ENCODE measurements at regions not wholly inside any gene's neighbourhood (a gene's known extent, or its start where the extent isn't known, plus 50 kb on each side); places are given as distances from the start of the nearest gene placed in this dataset.
A peak's percentile ranks its signal among the peaks of the same experiment; 100 is the strongest.
"Not testable (repeated sequence)": the region's sequence is repeated elsewhere in the genome, so short reads cannot be mapped to it uniquely, and the experiment has no call there.

GRCh38 chr6:27168108-27168507 lies 79.4 kb upstream of the PRSS16 start:
- no peak for DNase-seq

GRCh38 chr6:27168586-27169443 lies 78.7 kb upstream of the PRSS16 start:
- DNase-seq: no peak

- DNase-seq: not testable (repeated sequence)
These were observed 74.8 kb upstream of the PRSS16 start for GRCh38 chr6:27172524-27173231.

GRCh38 chr6:27173232-27173601 lies 74.3 kb upstream of the PRSS16 start:
- not testable (repeated sequence) for DNase-seq

GRCh38 chr6:27174958-27175357 lies 72.5 kb upstream of the PRSS16 start:
- DNase-seq: no peak

- DNase-seq: no peak
These were observed 71.4 kb upstream of the PRSS16 start for GRCh38 chr6:27176096-27176495.

- DNase-seq: peak; percentile 41
These were observed 70.7 kb upstream of the PRSS16 start for GRCh38 chr6:27176523-27177484.

GRCh38 chr6:27177485-27178406 lies 69.8 kb upstream of the PRSS16 start:
- peak; percentile 56 for DNase-seq

- DNase-seq: no peak
These were observed 69.1 kb upstream of the PRSS16 start for GRCh38 chr6:27178407-27178730.

GRCh38 chr6:27178860-27179259 lies 68.6 kb upstream of the PRSS16 start:
- no peak for DNase-seq

GRCh38 chr6:27183060-27183832 lies 64.3 kb upstream of the PRSS16 start:
- DNase-seq: no peak

GRCh38 chr6:27187231-27188060 lies 60.1 kb upstream of the PRSS16 start:
- DNase-seq: no peak

- DNase-seq: peak; percentile 46
These were observed 59.2 kb upstream of the PRSS16 start for GRCh38 chr6:27188061-27188884.

GRCh38 chr6:27188885-27189418 lies 58.5 kb upstream of the PRSS16 start:
- peak; percentile 79 for DNase-seq

GRCh38 chr6:27190126-27190525 lies 57.4 kb upstream of the PRSS16 start:
- DNase-seq: no peak

GRCh38 chr6:27194453-27194852 lies 53.0 kb upstream of the PRSS16 start:
- not testable (repeated sequence) for DNase-seq

- DNase-seq: not testable (repeated sequence)
These were observed 52.0 kb upstream of the PRSS16 start for GRCh38 chr6:27195547-27195946.

Measured in NCI-H1105 (cell line).